Liver (tissue), 3 donors: ENCODE measurements at regions not wholly inside any gene's neighbourhood (a gene's known extent, or its start where the extent isn't known, plus 50 kb on each side); places are given as distances from the start of the nearest gene placed in this dataset.

Experiments
- FOXA1 ChIP-seq: IDR thresholded peaks from 2 replicates; pipeline ENCODE4 v1.6.1; 2016; ENCODE audit warnings: antibody characterized with exemption
- GABPA ChIP-seq, 2 donors: IDR thresholded peaks in 1 of 2; conservative IDR thresholded peaks in 1 of 2; 2 replicates each; pipeline ENCODE4 v1.6.1; 2016; ENCODE audit warnings: antibody characterized with exemption in 2 of 2, mild to moderate bottlenecking in 1 of 2, moderate library complexity in 1 of 2
- HNF4A ChIP-seq, 2 donors: conservative IDR thresholded peaks; 2 replicates each; pipeline ENCODE4 v1.6.1; 2016; ENCODE audit warnings: antibody characterized with exemption in 2 of 2, mild to moderate bottlenecking in 2 of 2
- JUND ChIP-seq, 2 donors: IDR thresholded peaks; 2 replicates each; pipeline ENCODE4 v1.6.1; 2016; ENCODE audit warnings: antibody characterized with exemption in 2 of 2
- RAD21 ChIP-seq, 2 donors: IDR thresholded peaks; 2 replicates each; pipeline ENCODE4 v1.6.1; 2016; ENCODE audit warnings: antibody characterized with exemption in 2 of 2, mild to moderate bottlenecking in 2 of 2
- RXRA ChIP-seq, 2 donors: IDR thresholded peaks; 2 replicates each; pipeline ENCODE4 v1.6.1; 2017 to 2018; ENCODE audit warnings: antibody characterized with exemption in 2 of 2, mild to moderate bottlenecking in 1 of 2
- SP1 ChIP-seq: IDR thresholded peaks from 2 replicates; pipeline ENCODE4 v1.6.1; 2018; ENCODE audit warnings: antibody characterized with exemption, mild to moderate bottlenecking
- TAF1 ChIP-seq: conservative IDR thresholded peaks from 2 replicates; pipeline ENCODE4 v1.6.1; 2016; ENCODE audit warnings: antibody characterized with exemption, mild to moderate bottlenecking
- YY1 ChIP-seq: IDR thresholded peaks from 2 replicates; pipeline ENCODE4 v1.6.1; 2016; ENCODE audit warnings: antibody characterized with exemption, mild to moderate bottlenecking
- TF ChIP-seq, protein P1 (sequence below): fragments of 150-350 bp; IDR thresholded peaks from 2 replicates; pipeline ENCODE4 v1.5.1; 2017; ENCODE audit warnings: improper control_type of control experiment, low read depth, low read length; ENCODE audit not compliant: missing input control
- TF ChIP-seq, protein P2 (sequence below): IDR thresholded peaks from 2 replicates; pipeline ENCODE4 v1.6.1; 2016; ENCODE audit warnings: antibody characterized with exemption
- TF ChIP-seq, protein P3 (sequence below): IDR thresholded peaks from 2 replicates; pipeline ENCODE4 v1.6.1; 2016; ENCODE audit warnings: antibody characterized with exemption
- TF ChIP-seq, protein P4 (sequence below): IDR thresholded peaks from 2 replicates; pipeline ENCODE4 v1.6.1; 2016; ENCODE audit warnings: antibody characterized with exemption, mild to moderate bottlenecking
- donor health status: healthy.
- donor health status: healthy.

DNA sequence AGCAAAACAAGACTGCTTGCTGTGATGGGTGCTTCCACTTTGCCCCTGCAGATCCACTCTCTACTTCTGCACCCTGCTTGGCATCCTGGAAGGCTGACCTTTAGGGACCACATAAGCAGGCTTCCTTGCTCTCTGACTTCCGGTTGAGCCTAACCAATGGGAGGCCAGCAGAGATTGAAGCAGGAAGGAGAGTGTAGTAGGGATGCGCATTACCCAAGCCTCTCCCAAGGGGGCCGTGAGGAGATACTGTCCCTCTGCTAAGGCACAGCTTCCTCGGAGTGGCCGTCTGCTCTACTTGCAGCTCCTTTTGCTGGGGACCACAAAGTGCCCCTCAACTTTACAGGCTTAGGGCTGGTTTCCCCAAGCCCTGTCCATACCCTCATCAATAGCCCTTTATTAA is 624.3 kb upstream of the TENM3 start:
- TF ChIP-seq, protein P1, sequence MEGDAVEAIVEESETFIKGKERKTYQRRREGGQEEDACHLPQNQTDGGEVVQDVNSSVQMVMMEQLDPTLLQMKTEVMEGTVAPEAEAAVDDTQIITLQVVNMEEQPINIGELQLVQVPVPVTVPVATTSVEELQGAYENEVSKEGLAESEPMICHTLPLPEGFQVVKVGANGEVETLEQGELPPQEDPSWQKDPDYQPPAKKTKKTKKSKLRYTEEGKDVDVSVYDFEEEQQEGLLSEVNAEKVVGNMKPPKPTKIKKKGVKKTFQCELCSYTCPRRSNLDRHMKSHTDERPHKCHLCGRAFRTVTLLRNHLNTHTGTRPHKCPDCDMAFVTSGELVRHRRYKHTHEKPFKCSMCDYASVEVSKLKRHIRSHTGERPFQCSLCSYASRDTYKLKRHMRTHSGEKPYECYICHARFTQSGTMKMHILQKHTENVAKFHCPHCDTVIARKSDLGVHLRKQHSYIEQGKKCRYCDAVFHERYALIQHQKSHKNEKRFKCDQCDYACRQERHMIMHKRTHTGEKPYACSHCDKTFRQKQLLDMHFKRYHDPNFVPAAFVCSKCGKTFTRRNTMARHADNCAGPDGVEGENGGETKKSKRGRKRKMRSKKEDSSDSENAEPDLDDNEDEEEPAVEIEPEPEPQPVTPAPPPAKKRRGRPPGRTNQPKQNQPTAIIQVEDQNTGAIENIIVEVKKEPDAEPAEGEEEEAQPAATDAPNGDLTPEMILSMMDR, result no peak
- TF ChIP-seq JUND (IDR thresholded peaks at IDR 0.05) (no peak), SP1 (no peak), RXRA (IDR thresholded peaks at IDR 0.05) (no peak), YY1 (no peak), HNF4A (conservative IDR thresholded peaks at IDR 0.05) (no peak), FOXA1 (no peak), TAF1 (no peak), RAD21 (IDR thresholded peaks at IDR 0.05) (no peak), GABPA (IDR thresholded peaks at IDR 0.05 in 1 of 2, conservative IDR thresholded peaks at IDR 0.05 in 1 of 2) (no peak)
- TF ChIP-seq, protein P2, sequence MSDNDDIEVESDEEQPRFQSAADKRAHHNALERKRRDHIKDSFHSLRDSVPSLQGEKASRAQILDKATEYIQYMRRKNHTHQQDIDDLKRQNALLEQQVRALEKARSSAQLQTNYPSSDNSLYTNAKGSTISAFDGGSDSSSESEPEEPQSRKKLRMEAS, result no peak
- TF ChIP-seq, protein P3, sequence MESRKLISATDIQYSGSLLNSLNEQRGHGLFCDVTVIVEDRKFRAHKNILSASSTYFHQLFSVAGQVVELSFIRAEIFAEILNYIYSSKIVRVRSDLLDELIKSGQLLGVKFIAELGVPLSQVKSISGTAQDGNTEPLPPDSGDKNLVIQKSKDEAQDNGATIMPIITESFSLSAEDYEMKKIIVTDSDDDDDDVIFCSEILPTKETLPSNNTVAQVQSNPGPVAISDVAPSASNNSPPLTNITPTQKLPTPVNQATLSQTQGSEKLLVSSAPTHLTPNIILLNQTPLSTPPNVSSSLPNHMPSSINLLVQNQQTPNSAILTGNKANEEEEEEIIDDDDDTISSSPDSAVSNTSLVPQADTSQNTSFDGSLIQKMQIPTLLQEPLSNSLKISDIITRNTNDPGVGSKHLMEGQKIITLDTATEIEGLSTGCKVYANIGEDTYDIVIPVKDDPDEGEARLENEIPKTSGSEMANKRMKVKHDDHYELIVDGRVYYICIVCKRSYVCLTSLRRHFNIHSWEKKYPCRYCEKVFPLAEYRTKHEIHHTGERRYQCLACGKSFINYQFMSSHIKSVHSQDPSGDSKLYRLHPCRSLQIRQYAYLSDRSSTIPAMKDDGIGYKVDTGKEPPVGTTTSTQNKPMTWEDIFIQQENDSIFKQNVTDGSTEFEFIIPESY, result no peak
- TF ChIP-seq, protein P4, sequence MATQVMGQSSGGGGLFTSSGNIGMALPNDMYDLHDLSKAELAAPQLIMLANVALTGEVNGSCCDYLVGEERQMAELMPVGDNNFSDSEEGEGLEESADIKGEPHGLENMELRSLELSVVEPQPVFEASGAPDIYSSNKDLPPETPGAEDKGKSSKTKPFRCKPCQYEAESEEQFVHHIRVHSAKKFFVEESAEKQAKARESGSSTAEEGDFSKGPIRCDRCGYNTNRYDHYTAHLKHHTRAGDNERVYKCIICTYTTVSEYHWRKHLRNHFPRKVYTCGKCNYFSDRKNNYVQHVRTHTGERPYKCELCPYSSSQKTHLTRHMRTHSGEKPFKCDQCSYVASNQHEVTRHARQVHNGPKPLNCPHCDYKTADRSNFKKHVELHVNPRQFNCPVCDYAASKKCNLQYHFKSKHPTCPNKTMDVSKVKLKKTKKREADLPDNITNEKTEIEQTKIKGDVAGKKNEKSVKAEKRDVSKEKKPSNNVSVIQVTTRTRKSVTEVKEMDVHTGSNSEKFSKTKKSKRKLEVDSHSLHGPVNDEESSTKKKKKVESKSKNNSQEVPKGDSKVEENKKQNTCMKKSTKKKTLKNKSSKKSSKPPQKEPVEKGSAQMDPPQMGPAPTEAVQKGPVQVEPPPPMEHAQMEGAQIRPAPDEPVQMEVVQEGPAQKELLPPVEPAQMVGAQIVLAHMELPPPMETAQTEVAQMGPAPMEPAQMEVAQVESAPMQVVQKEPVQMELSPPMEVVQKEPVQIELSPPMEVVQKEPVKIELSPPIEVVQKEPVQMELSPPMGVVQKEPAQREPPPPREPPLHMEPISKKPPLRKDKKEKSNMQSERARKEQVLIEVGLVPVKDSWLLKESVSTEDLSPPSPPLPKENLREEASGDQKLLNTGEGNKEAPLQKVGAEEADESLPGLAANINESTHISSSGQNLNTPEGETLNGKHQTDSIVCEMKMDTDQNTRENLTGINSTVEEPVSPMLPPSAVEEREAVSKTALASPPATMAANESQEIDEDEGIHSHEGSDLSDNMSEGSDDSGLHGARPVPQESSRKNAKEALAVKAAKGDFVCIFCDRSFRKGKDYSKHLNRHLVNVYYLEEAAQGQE, result no peak
